ENCODE measurements at regions not wholly inside any gene's neighbourhood (a gene's known extent, or its start where the extent isn't known, plus 50 kb on each side); places are given as distances from the start of the nearest gene placed in this dataset.

- Histone ChIP-seq H3K27ac (ENCODE audit: low read length) (no peak overlapping the region), H3K9me3 (ENCODE audit: low read length) (no peaks in the 10 kb centered on the region), H3K36me3 (ENCODE audit: insufficient read depth, low read length) (no peaks in the 10 kb centered on the region), H3K79me2 (replicated peaks; ENCODE audit: insufficient read depth, low read length) (no peaks in the 10 kb centered on the region), H3K4me3 (ENCODE audit: low read length) (no peak overlapping the region), H2AFZ (ENCODE audit: low read depth, low read length) (no peak overlapping the region), H3K27me3 (ENCODE audit: insufficient read depth, low read depth, low read length) (no peaks in the 10 kb centered on the region), H3K9me2 (ENCODE audit: insufficient read depth, low read length) (no peaks in the 10 kb centered on the region), H3K9ac (ENCODE audit: low read length) (no peak overlapping the region), H3K4me2 (ENCODE audit: low read length) (no peak overlapping the region), H4K20me1 (ENCODE audit: insufficient read depth) (no peaks in the 10 kb centered on the region), H3F3A (ENCODE audit: insufficient read depth, low read length, poor library complexity, severe bottlenecking) (no peaks in the 10 kb centered on the region)
- TF ChIP-seq EP300 (conservative IDR thresholded peaks at IDR 0.05; ENCODE audit: poor library complexity, severe bottlenecking) (no peak), MXI1 (conservative IDR thresholded peaks at IDR 0.05; ENCODE audit: poor library complexity, severe bottlenecking) (no peak), POLR2AphosphoS5 (IDR thresholded peaks at IDR 0.05) (no peak), REST (IDR thresholded peaks at IDR 0.05; ENCODE audit: borderline replicate concordance) (no peak), CTCF (IDR thresholded peaks at IDR 0.05; ENCODE audit: poor library complexity, severe bottlenecking) (no peak), EZH2 (IDR thresholded peaks at IDR 0.05; ENCODE audit: borderline replicate concordance, insufficient read depth, low read length, poor library complexity, severe bottlenecking) (no peak), SMC3 (conservative IDR thresholded peaks at IDR 0.05; ENCODE audit: poor library complexity) (no peak), TAF1 (IDR thresholded peaks at IDR 0.05; ENCODE audit: low read depth) (no peak), RAD21 (conservative IDR thresholded peaks at IDR 0.05) (no peak)
Measured at GRCh38 chr13:83286737-83287136, 595.5 kb downstream of the SLITRK1 start.

GRCh38 chr13:83281654-83282053 lies 600.6 kb downstream of the SLITRK1 start:
- H3K9ac ChIP-seq (ENCODE audit: low read length), result no peak overlapping the region
- TF ChIP-seq POLR2AphosphoS5 (IDR thresholded peaks at IDR 0.05), result no peak
- no peak overlapping the region for H2AFZ ChIP-seq (ENCODE audit: low read depth, low read length)

GRCh38 chr13:83274679-83275078 lies 607.6 kb downstream of the SLITRK1 start:
- Histone ChIP-seq H3K79me2 (replicated peaks; ENCODE audit: insufficient read depth, low read length) (no peaks in the 10 kb centered on the region), H3F3A (ENCODE audit: insufficient read depth, low read length, poor library complexity, severe bottlenecking) (no peaks in the 10 kb centered on the region), H3K9me3 (ENCODE audit: low read length) (no peaks in the 10 kb centered on the region), H2AFZ (ENCODE audit: low read depth, low read length) (no peak overlapping the region), H3K9me2 (ENCODE audit: insufficient read depth, low read length) (no peaks in the 10 kb centered on the region), H3K27ac (ENCODE audit: low read length) (no peak overlapping the region), H3K4me2 (ENCODE audit: low read length) (no peak overlapping the region), H3K4me3 (ENCODE audit: low read length) (no peak overlapping the region), H3K9ac (ENCODE audit: low read length) (no peak overlapping the region), H3K27me3 (ENCODE audit: insufficient read depth, low read depth, low read length) (no peaks in the 10 kb centered on the region), H4K20me1 (ENCODE audit: insufficient read depth) (no peaks in the 10 kb centered on the region), H3K36me3 (ENCODE audit: insufficient read depth, low read length) (no peaks in the 10 kb centered on the region)
- TF ChIP-seq CTCF (IDR thresholded peaks at IDR 0.05; ENCODE audit: poor library complexity, severe bottlenecking), result no peak
- no peak for TF ChIP-seq MXI1 (conservative IDR thresholded peaks at IDR 0.05; ENCODE audit: poor library complexity, severe bottlenecking)
- no peak for TF ChIP-seq POLR2AphosphoS5 (IDR thresholded peaks at IDR 0.05)
- no peak for TF ChIP-seq TAF1 (IDR thresholded peaks at IDR 0.05; ENCODE audit: low read depth)
- TF ChIP-seq SMC3 (conservative IDR thresholded peaks at IDR 0.05; ENCODE audit: poor library complexity), result no peak
- TF ChIP-seq REST (IDR thresholded peaks at IDR 0.05; ENCODE audit: borderline replicate concordance), result no peak

More at GRCh38 chr13:83281654-83282053, 600.6 kb downstream of the SLITRK1 start:
- Histone ChIP-seq H3F3A (ENCODE audit: insufficient read depth, low read length, poor library complexity, severe bottlenecking) (no peaks in the 10 kb centered on the region), H3K9me3 (ENCODE audit: low read length) (no peaks in the 10 kb centered on the region), H4K20me1 (ENCODE audit: insufficient read depth) (no peaks in the 10 kb centered on the region), H3K4me3 (ENCODE audit: low read length) (no peak overlapping the region), H3K27ac (ENCODE audit: low read length) (no peak overlapping the region), H3K4me2 (ENCODE audit: low read length) (no peak overlapping the region), H3K79me2 (replicated peaks; ENCODE audit: insufficient read depth, low read length) (no peaks in the 10 kb centered on the region), H3K9me2 (ENCODE audit: insufficient read depth, low read length) (no peaks in the 10 kb centered on the region), H3K36me3 (ENCODE audit: insufficient read depth, low read length) (no peaks in the 10 kb centered on the region), H3K27me3 (ENCODE audit: insufficient read depth, low read depth, low read length) (no peaks in the 10 kb centered on the region)
